ENCODE measurements at regions not wholly inside any gene's neighbourhood (a gene's known extent, or its start where the extent isn't known, plus 50 kb on each side); places are given as distances from the start of the nearest gene placed in this dataset.

GRCh38 chr2:147506889-147507288 is 337.9 kb upstream of the ACVR2A start:
- TF ChIP-seq ZNF8 (CRISPR knock-in tag; IDR thresholded peaks at IDR 0.05) (no peak), CSDC2 (CRISPR knock-in tag; IDR thresholded peaks at IDR 0.05) (no peak), TSHZ2 (CRISPR knock-in tag; IDR thresholded peaks at IDR 0.05) (no peak), POU6F1 (CRISPR knock-in tag; IDR thresholded peaks at IDR 0.05; ENCODE audit: borderline replicate concordance, low read depth) (no peak), CSRNP3 (CRISPR knock-in tag; IDR thresholded peaks at IDR 0.05) (no peak), CREB5 (CRISPR knock-in tag; IDR thresholded peaks at IDR 0.05; ENCODE audit: low read depth) (no peak), GLIS3 (CRISPR knock-in tag; IDR thresholded peaks at IDR 0.05) (no peak), ZNF70 (CRISPR knock-in tag; IDR thresholded peaks at IDR 0.05) (no peak), ZNF565 (CRISPR knock-in tag; conservative IDR thresholded peaks at IDR 0.05; ENCODE audit: low read depth) (no peak), ESRRG (CRISPR knock-in tag; IDR thresholded peaks at IDR 0.05) (no peak), RARB (CRISPR knock-in tag; IDR thresholded peaks at IDR 0.05) (no peak)
- no peak for ATAC-seq

GRCh38 chr2:147502711-147503290 is 342.0 kb upstream of the ACVR2A start:
- no peak for ATAC-seq

More at GRCh38 chr2:147502711-147503290, 342.0 kb upstream of the ACVR2A start:
- TF ChIP-seq ZNF8 (CRISPR knock-in tag; IDR thresholded peaks at IDR 0.05) (no peak), ESRRG (CRISPR knock-in tag; IDR thresholded peaks at IDR 0.05) (no peak), ZC3H10 (CRISPR knock-in tag; IDR thresholded peaks at IDR 0.05) (no peak), PATZ1 (CRISPR knock-in tag; IDR thresholded peaks at IDR 0.05; ENCODE audit: borderline replicate concordance) (no peak), ISL1 (CRISPR knock-in tag; IDR thresholded peaks at IDR 0.05) (no peak), POU6F1 (CRISPR knock-in tag; IDR thresholded peaks at IDR 0.05; ENCODE audit: borderline replicate concordance, low read depth) (no peak), PPARA (CRISPR knock-in tag; IDR thresholded peaks at IDR 0.05; ENCODE audit: borderline replicate concordance) (no peak), TOX (CRISPR knock-in tag; IDR thresholded peaks at IDR 0.05; ENCODE audit: borderline replicate concordance) (no peak), OSR1 (CRISPR knock-in tag; IDR thresholded peaks at IDR 0.05) (no peak), SNAI2 (CRISPR knock-in tag; IDR thresholded peaks at IDR 0.05) (no peak), ZFP30 (CRISPR knock-in tag; IDR thresholded peaks at IDR 0.05) (no peak), CREB5 (CRISPR knock-in tag; IDR thresholded peaks at IDR 0.05; ENCODE audit: low read depth) (no peak)
